ENCODE measurements at regions not wholly inside any gene's neighbourhood (a gene's known extent, or its start where the extent isn't known, plus 50 kb on each side); places are given as distances from the start of the nearest gene placed in this dataset.

DNA sequence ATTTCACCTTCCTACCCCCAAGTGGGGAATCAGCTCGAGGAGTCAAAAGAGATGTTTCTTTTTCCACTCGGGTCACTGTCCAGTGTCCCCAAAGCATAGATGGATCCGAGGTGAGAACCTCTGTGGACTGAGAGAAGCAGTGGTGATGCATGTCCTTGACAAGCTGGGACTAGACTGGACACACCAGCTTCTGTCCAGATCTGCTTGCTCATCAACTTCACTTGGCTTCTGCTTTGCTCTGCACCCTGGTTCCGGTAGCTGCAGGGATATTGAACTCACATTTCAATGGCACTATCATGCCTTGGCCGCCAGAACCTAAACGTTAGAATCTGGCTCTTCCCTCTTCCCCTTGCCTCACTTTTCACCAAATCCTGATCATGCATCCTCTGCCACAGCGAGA lies 50.3 kb upstream of the CXCL12 start:
- DNase-seq: no peak

DNA sequence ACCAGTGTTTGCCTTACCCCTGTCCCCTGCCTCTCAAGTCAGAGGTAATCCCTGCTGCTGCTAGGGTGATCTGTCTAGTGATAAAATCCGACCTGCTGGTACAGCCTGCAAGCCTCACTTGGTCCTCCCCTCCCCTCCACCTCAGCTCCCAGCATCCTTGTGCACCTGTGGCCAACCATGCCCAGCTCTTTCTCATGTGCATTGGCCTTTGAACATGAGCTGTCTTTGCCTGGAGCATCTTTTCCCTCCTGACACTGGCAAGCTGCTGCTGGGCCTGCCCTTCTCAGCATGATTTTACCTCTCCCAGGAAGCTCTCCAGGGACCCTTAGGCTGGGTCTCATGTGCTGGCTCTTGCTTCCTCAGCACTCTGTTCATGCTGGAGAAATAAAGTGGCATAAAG lies 51.3 kb upstream of the CXCL12 start:
- no peak for DNase-seq

DNA sequence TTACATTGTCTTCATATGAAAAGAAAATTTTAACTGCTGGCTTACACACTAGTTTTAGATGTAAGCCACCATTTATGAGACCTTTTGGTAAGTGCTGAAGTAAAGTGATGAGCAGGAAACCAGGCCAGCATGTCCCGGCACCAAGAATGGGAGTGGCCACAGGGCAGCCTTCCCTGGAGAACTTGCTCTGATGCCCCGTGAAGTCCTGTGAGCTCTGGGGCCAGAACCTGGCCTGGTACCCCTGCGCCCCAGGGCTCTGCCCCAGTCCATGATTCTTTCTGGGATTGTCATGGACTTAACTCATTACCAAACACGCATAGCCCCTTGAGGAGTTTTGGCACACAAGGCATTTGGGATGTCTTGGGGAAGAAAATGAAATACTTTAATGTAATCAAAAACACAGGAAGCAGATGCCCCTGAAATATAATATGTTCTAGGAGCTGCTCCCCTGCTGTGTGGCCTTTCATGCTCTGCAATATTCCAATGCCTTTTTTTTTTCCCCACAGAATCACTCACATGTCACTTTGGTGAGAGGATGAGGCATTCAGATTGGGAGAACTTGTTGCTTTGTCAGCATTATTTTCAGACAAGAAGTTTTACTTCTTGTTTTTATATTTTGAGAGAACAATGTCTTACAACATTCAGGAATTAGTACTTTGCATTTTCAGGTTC lies 53.1 kb upstream of the CXCL12 start:
- DNase-seq: no peak

DNA sequence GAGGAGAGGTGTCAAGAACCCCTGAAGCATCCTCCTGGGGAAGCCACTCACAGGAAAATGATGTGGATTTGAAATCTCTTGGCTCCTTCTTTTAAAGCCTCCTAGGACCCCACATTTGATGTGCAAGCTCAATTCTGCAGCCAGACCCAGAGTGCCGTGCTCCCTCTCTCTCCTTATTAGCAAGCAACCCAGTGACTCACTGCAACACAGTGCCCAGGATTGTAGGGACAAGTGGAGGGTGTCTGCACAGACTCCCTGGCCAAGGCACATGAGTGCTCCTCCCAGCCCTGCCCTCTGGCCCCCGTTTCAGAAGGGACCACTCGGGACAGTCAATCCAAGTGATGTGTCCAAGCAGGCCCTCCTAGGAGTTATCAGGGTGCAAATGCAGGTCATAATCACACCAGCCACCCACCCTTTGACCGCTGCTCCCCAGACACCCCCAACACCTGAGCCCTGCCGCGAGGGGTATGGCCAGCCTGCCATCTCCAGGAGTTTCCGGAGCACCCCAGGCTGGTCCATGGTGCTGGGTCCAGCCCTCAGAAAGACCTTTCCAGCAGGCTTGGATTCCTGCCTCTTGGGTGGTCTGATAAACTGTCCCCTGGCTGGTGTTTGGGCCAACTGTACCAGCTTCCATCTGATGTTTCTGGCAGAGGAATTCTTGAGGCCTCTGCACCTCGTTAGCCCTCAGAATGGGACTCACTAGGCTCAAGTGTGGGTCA lies 54.5 kb upstream of the CXCL12 start:
- DNase-seq: no peak

DNA sequence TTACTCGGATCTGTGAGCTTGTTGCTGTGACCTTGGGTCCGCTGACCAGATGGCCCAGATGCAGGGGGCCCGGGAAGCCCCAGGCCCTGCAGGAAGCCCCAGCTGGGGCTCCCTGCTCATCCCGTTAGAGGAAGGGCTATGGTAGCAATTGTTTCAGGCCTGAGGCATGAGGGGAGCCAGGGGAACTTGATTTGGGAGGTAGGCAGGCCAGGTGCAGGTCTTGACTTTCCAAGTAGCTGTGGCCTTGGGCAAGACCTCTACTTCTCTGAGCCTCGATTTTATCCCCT lies 55.0 kb upstream of the CXCL12 start:
- no peak for DNase-seq

DNA sequence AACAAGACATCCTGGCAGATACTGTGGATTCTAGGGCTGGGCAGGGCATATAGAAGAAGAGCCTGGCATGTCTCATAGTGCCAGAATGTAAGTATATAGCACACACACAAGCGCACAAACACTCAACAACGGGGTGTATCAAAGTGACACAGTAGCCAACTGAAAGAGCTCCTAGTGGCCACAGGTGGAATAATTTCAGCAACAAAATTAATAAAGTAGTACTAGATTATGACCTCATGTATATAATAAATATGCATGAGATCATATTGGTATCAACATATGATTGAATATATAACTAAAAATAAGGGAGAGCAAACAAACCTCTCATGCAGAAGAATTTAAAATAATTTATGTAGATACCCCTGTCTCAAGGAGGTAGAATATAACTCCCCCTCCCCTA lies 72.4 kb upstream of the CXCL12 start:
- no peak for DNase-seq

DNA sequence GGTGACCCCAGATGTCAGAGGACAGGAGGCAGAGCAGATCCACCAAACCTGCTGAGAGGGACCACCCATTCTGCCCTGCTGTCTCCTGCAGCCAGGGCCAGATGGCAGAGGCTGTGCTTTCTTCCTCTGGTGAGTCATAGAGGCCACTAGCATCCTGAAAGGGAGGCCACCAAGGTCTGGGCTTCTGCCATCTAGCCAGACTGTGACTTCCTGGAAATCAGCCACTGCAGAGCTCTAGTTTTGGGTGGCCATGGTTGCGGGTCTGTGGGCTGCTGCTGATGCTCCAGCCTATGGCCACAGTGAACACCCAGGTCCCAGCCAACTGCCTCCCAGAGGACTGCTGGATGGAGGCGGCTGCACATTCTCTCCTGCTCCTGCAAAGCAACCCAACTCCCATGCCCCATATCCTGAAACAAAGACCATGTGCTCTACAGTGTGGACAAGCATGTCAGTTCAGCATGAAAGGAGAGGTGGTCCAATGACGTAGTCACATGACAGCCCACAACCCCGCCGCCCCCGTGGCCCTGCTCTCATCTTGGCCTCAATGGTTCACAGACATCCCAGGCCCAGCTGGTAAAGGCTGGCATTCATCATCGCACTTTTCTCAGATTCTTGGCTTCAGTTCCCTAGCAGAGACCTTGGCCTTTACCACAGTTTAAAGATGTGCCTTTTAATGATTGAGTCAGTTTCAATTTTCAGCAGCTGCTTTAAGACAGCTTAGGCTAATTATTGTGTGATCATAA lies 73.9 kb upstream of the CXCL12 start:
- no peak for DNase-seq

DNA sequence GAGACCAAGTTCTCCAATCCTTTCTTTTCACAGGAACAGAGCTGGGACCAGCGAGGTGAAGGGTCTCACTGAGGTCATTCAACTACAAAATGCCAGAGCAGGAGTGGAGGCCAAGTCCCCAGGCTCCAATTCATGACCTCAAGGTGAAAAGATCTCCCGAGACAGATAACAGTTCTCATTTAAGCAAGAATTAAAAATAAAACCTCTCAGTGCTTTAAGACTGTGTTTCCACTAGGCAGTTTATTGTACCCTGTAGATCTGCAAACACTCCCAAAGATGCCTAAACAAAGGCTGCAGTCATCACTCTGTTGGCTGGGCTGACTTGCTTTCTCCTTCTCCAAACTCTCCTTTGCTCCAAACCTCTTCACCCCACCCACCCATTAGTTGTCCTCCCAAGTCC lies 74.8 kb upstream of the CXCL12 start:
- DNase-seq: no peak

DNA sequence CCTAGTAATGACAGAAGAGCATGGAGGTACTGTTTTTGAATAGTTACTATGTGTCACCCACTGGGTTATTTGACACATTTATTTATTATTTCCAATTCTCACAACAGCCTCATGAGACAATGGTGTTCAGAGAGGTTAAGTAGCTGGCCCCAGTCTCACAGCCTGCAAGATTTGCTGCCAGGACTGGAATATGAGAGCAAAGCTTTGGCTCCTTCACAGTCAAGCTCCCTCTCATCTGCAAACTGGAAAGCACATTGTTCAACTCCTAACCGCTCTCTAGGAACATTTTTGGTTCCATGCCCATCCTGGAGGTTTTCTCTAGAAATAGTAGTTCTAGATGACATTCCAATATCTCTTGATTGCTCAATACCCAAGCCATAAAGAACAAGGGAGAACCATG lies 75.5 kb upstream of the CXCL12 start:
- no peak for DNase-seq

DNA sequence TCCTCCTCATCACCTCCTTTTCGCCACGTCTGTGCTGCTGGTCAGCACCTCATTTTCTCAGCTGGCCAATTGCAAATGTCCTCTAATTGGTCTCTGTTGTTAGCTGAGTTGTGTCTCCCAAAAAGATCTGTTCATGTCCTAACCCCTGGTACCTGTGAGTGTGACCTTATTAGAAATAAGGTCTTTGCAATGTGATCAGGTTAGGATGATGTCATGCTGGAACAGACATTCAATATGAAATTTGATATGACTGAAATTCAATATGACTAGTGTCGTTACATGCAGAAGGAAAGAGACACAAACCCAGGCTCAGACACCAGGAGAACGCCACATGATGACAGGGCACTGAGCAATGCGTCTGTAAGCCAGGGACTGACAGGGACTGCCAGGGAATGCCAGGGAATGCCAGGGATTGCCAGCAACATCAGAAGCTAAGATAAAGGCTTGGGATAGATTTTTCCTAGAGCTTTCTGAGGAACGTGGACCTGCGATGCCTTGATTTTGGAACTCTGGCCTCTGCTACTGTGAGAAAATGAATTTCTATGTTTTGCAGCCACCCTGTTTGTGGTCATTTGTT lies 77.5 kb upstream of the CXCL12 start:
- no peak for DNase-seq

DNA sequence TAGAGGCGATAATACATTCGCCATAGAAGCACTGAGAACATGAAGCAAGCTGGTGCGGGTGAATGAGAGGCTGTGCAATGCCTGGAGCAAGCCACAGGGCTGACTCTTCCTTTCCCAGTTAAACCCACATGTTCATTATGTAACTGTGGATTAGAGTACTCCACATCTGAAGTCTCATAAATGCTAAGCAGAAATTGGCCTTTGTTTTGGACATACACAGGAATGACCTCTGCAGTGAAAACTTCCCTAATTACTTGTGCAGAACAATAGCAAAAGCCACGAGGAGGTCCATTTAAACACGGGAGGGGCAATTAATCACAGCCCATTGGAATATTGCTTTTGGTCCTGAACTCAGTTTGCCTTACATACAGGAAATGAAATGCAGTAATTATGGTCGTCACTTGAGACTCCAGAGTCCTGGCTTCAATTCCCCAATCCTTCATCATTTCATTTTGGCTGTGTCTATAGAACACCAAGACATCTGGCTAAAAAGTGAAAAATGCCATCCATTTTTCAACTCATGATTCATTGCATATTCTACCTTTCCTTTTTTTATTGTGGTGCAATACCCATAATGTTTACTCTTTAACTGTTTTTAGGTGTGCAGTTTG lies 78.7 kb upstream of the CXCL12 start:
- no peak for DNase-seq

DNA sequence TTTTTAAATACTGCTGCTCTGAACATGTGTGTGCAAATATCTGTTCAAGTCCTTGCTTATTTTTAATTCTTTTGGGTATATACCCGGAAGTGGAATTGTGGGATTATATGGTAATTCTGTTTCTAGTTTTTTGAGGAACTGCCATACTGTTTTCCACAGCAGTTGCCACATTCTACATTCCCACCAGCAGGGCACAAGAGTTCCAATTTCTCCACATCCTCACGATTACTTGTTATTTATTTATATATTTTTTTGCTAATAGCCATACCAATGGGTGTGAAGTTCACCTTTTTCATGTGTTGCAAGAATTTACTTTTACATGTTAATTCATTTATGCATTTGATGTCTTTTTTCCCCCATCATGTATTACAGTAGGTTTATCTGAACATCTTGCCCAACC lies 79.6 kb upstream of the CXCL12 start:
- no peak for DNase-seq

DNA sequence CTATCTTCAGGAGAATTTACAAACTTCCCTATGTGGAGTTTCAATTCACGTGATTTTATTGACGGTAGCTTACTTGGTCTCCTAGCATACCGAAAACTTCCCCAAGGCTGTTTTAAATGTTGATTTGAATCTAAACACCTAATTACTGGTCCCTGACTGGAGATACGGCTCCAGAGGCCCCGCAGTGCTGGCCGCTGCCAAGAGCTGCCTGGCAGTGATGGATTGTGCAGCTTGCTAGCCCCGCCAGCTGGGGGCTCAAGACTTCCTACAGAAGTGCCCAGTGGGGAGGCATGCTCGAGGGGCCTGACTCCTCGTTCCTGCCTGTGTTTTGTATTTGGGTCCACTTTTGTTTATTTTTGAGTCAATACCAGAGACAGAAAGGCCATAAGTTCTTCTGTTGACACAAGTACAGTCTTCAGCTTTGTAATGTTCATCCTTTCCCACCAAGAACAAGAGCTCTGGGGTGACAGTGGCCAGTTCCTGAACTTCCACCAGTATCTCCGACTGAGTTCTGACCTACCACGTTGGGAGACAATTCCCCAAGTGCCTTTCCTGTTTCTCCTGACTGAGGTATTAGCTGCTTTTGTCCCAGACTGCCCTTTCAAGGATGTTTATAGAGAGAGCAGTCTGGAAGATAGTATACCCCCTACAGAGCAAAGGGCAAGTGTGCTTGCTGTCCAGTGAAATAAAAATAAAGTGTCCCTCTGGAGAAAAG lies 80.7 kb upstream of the CXCL12 start:
- DNase-seq: no peak

DNA sequence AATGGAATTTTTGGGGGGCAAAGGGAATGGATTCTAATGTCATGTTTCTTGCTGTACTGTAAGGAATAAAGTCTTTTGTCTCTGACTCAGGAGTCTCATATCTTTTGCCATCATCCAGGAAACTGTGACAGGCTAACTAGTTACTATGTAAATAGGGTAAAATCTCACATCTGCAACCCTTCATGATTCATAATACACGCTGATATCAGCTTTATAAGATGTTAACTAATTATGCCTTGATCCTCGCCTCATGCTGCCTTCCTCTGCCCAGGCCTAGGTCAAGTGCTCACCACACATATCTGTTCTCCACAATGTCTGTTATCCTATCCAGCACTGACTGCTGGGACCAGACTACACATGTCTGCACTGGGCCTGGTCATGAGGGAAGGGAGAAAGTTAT lies 81.3 kb upstream of the CXCL12 start:
- no peak for DNase-seq

DNA sequence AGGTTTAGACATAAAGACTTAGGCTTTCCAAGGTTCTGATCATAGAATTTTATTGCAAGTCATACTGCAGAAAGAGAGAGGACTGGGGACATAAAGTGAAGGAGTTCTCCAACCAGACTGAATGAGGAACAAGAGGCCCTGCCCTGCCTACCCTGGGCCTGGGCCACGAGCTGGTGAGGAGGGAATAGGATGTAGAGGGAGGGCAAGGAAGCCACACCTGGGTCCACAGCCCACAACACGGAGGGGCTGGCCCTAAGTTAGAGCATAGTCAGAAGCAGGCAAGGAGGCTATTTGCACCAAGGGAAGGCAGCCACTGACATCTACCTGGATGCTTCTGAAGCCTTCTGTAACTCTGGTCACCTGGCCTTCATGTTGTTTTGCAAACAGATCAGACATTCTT lies 82.2 kb upstream of the CXCL12 start:
- DNase-seq: no peak

DNA sequence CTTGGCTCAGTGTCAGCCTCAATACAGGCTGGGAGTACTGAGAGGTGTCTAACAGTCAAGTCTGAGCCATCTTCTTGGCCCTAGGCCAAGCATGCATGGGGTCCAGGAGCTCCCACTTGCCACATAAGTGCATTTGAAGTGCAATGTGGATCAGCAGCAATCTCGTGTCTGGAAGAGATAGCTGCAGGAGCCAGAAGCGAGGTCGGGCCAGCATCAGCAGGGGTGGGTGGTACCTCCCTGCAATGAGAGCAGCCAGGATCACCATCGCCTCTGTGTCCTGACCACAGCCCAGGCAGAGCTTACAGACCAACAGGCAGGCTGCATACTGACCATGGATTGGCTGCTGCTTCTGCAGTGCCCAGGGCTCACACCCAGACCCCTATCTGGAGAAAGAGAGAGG lies 83.0 kb upstream of the CXCL12 start:
- DNase-seq: no peak

DNA sequence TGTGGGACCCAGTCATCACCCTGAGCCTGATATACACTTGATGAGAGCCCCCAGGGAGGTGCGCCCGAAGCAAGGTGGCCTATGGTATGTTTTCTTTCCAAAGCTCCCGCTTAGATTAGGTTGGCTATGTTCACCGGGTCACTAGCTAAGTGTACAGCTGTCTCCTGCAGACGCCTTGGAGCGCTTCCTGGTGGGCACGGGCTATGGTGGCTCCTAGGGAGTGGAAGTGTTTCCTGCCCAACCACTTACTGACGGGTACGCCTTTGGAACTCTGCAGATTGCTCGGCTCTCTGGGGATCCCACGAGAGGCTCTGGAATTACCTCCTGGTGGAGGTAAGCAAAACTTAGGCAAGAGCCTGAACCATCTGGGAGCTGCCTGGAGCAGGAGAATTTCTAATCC lies 83.6 kb upstream of the CXCL12 start:
- no peak for DNase-seq

DNA sequence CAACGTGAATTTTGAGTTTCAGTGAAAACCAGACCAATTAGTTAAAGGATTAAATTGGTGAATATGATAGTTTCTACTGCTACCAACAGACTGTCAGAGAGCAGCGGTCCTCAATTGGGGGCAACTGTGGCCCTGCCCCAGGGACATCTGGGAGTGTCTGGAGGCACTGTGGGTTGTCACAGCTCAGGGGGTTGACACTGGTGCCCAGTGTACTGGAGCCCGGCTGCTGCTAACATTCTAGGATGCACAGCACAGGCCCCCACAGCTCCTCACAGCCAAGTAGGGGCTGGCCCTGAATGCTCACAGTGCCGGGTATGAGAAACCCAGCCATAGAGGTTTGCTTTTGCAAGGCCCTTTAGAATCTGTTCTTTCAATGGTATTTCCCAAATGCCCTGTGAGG lies 84.1 kb upstream of the CXCL12 start:
- no peak for DNase-seq

DNA sequence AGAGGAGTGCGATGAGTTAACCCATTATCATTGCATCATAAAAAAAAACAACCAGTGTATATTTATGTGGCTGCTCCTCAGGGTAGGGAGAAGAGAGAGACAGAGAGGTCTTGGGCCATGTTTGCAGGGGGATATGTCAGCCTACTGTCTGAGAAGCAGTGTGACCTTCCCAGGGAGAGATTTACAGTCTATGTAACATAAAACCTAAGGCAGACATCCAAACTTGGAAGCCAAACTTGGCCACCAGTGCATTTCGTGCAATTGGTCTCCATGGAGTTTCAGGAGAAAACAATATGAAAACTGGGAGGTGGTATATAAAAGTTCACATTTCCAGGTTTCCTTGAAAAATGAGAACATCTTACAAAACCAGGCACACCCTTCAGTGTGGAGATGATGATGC lies 85.9 kb upstream of the CXCL12 start:
- no peak for DNase-seq

DNA sequence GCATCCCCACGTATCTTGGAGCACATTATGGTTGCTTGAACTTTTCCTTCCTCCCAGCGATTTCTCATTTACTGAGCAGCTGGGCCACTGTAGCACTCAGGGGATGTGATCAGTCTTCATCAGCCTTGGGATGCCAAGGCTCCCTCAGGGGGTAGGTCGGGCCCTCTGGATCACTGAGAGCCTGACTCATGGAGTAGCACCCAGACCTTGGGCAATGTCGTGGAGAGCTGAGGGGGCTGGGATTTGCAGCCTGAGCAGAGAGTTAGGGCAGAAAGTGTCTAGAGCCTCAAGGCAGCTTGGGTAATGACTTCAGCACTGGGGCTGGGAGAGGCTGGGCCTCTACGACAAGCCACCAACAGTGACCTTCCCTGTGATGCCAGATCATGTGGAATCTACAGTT lies 86.5 kb upstream of the CXCL12 start:
- no peak for DNase-seq

DNA sequence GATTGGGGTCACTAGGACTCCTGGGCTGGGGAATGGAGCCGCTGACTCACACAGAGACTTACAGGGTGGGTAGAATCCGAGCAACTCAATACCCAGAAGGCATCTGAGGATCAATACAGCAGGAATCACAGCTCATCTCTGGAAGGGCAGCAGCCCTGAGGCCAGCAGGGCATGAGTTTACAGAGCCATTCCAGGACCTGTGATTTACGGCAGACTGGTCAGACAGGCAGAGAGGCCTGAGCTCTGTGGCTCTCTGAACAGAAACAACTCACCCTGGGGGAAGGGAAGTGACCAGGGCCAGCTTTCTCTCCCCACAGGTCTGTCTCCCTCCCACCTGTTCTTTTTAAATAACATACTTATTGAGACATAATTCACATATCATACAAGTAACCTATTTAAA lies 88.2 kb upstream of the CXCL12 start:
- no peak for DNase-seq

DNA sequence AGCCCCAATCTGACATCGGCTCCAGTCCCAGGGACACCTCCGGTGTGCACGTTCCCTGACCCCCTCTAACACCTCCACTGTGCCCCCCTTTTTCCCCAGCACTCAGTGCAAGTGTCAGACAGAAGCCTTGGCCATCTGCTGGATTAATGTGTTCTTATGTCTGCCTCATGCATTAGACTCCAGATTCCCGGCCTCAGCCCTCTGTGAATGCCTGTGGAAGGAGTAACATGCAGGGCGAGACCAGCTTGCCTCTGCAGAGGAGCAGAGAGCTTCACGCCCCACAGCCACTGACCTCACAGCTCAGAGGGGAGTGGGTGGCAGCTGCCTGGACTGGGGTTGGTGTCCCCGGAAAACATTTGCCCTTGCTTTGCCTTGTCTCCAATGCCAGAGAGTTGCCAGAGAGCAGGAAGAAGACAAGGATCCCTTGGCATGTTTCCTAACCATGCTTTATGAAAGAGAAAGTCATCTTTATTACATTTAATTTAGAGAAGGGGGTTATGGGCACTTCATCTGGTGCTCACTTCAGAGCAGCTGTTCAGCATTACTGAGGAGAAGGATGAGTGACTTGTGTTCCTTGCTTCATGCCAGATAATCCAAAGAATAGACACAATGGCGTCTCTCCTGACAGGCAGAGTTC lies 91.6 kb upstream of the CXCL12 start:
- no peak for DNase-seq

DNA sequence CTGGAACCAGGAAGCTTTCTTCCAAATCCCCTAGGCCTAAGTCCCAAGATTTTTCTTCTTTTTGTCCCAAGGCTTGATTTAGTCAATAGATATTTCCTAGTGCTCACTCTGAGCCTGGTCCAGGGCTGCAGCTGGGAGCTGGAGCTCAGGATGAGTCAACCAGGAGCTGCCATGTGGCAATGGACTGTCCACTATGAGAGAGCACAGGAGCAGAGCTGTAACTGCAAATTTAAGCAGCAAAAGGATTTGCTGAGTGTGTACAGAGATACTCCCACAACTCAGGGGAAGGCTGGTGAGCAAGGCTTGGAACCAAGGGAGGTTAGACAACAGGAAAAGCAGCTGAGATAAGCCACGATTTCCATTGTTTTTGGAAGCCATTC lies 92.1 kb upstream of the CXCL12 start:
- DNase-seq: no peak

All from stimulated activated CD8-positive, alpha-beta memory T cell treated with anti-CD3 and anti-CD28 coated beads, Interleukin-4, amount 100 ng/mL, for 48 hours (primary cell).